NCI-H187 treated with DMSO at 0.1 percent for 48 hours (cell line): ENCODE measurements at regions not wholly inside any gene's neighbourhood (a gene's known extent, or its start where the extent isn't known, plus 50 kb on each side); places are given as distances from the start of the nearest gene placed in this dataset.
"Not testable (repeated sequence)": the region's sequence is repeated elsewhere in the genome, so short reads cannot be mapped to it uniquely, and the experiment has no call there.

ENCODE experiments used
- DNase-seq: peaks from one replicate; lab custom pipeline; 2025; lab: John Stamatoyannopoulos, UW

DNA sequence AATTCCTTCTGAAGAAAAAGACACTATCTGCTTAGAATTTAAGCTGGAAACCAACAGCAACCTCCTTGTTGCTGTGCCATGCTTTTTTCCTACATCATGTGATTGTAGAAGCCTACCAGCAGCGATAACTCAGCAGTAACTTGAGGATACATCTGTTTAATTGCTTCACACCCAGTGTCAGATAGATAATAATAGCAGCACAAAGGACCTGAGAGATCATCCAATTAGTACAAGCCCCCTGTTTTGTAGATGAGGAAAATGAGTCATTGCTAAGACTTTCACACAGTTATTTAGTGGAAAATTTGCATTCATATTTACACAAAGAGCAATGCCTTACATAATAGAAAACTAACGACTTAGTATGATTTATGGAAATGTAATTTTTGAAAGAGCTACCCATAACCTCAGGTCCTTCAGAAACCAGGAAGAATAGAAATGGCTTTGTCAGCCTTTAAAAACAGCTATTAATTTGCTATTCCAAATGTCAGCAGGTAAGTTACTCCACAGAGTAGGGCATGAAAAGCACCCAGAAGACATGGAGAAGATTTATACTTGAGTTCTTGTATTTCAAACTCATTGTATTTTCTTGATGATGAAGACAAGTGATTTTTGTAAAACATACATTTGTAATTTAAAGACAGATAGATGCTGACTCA, 93.7 kb upstream of the SGCG start:
- DNase-seq: no peak

GRCh38 chr13:23087880-23088279, 92.9 kb upstream of the SGCG start:
- no peak for DNase-seq

DNA sequence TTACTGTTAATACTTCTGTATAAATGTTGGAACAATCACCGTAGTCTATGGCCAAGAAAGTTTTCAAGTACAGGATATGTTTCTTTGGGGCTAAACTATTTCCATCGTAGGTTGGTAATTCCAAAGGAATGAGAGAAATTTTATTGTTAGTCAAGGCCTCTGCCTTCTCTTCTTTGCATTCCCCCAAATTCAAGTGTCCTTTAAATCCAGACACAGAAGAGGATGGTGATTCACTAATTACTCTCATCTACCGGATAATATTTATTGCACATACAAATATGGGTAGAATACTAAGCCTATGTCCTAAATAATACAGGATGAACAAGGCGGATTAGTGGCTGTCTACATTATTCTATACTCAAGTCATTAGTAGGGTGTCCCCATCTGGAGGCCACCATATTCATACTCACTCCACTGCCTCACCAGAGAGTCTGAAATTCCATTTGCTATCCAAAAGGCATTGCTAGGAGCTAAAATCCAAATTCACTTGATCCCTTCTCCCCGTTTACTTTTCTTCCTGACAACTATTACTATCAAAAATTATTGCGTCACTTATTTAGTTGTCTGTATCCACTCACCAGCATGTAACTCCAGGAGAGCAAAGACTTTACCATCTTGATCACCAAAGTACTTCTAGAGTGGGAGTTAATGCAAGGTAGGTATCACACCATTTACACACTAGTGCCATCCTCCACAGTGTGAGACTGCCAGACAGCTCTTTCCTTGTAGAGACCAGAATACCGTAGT, 82.4 kb upstream of the SGCG start:
- DNase-seq: no peak

- DNase-seq: no peak
These were observed 75.7 kb upstream of the SGCG start for GRCh38 chr13:23105051-23105450.

DNA sequence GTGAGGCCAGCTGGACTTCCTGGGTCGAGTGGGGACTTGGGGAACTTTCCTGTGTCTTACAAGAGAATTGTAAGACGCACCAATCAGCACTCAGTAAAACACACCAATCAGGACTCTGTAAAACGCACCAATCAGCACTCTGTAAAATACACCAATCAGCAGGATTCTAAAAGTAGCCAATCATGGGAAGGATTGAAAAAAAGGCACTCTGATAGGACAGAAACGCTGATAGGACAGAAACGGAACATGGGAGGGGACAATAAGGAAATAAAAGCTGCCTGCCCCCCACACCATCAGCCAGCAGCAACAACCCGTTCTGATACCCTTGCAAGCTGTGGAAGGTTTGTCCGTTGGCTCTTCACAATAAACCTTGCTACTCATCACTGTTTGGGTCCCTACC, 73.1 kb upstream of the SGCG start:
- no peak for DNase-seq

DNA sequence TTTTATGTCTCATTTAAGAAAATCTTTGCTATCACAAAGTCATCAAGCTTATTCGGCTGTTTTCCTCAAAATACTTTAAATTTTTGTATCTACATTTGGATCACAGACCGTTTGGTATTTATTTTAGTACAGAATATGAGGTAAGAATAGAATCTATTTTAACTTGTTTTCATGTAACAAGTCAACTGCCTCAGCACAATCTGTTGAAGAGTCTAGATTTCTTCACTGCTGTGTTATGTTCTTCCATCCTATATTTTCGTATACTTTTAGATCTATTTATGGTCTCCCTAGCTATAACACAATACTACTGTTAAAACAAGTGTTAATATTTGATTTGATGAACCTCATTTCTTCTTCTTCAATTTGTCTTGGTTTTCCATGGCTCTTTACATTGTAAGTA, 61.6 kb upstream of the SGCG start:
- DNase-seq: no peak

GRCh38 chr13:23127540-23127939, 53.2 kb upstream of the SGCG start:
- DNase-seq: not testable (repeated sequence)

- DNase-seq: no peak
These were observed 51.4 kb upstream of the SGCG start for GRCh38 chr13:23129331-23129730.
